Activated T-cell treated with anti-CD3 and anti-CD28 coated beads for 48 hours (primary cell): ENCODE measurements at regions not wholly inside any gene's neighbourhood (a gene's known extent, or its start where the extent isn't known, plus 50 kb on each side); places are given as distances from the start of the nearest gene placed in this dataset.
"Not testable (repeated sequence)": the region's sequence is repeated elsewhere in the genome, so short reads cannot be mapped to it uniquely, and the experiment has no call there.

Source experiments
- DNase-seq: peaks from one replicate; pipeline ENCODE4 v3.0.0-alpha.2; 2020; ENCODE audit warnings: low read depth

GRCh38 chr22:45061332-45061731, 51.5 kb upstream of the PHF21B start:
- DNase-seq = no peak

GRCh38 chr22:45064313-45065278, 54.8 kb upstream of the PHF21B start:
- peak; percentile 62 for DNase-seq

- no peak for DNase-seq
These were observed 55.9 kb upstream of the PHF21B start for GRCh38 chr22:45065726-45066125.

- DNase-seq = no peak
These were observed 57.9 kb upstream of the PHF21B start for GRCh38 chr22:45067731-45068130.

- peak; percentile 29 for DNase-seq
These were observed 60.1 kb upstream of the PHF21B start for GRCh38 chr22:45069925-45070324.

GRCh38 chr22:45071618-45072017, 61.8 kb upstream of the PHF21B start:
- DNase-seq = no peak

GRCh38 chr22:45072322-45072903, 62.6 kb upstream of the PHF21B start:
- peak; percentile 15 for DNase-seq

- no peak for DNase-seq
These were observed 63.3 kb upstream of the PHF21B start for GRCh38 chr22:45073064-45073463.

- no peak for DNase-seq
These were observed 67.5 kb upstream of the PHF21B start for GRCh38 chr22:45077286-45077685.

- DNase-seq = no peak
These were observed 68.1 kb upstream of the PHF21B start for GRCh38 chr22:45077826-45078334.

- peak; percentile 18 for DNase-seq
These were observed 73.0 kb upstream of the PHF21B start for GRCh38 chr22:45082795-45083194.

- DNase-seq = peak; percentile 41
These were observed 74.0 kb upstream of the PHF21B start for GRCh38 chr22:45083659-45084305.

GRCh38 chr22:45084400-45084920, 74.7 kb upstream of the PHF21B start:
- no peak for DNase-seq

GRCh38 chr22:45087802-45088201, 75.9 kb upstream of the NUP50 start:
- no peak for DNase-seq

GRCh38 chr22:45088576-45088975, 75.1 kb upstream of the NUP50 start:
- DNase-seq = no peak

- no peak for DNase-seq
These were observed 73.2 kb upstream of the NUP50 start for GRCh38 chr22:45090497-45090910.

- DNase-seq = no peak
These were observed 72.4 kb upstream of the NUP50 start for GRCh38 chr22:45091254-45091854.

GRCh38 chr22:45091875-45092274, 71.8 kb upstream of the NUP50 start:
- DNase-seq = not testable (repeated sequence)

- DNase-seq = no peak
These were observed 71.1 kb upstream of the NUP50 start for GRCh38 chr22:45092644-45093043.

GRCh38 chr22:45093609-45094008, 70.1 kb upstream of the NUP50 start:
- no peak for DNase-seq

- no peak for DNase-seq
These were observed 69.5 kb upstream of the NUP50 start for GRCh38 chr22:45094081-45094720.
